ENCODE measurements at regions not wholly inside any gene's neighbourhood (a gene's known extent, or its start where the extent isn't known, plus 50 kb on each side); places are given as distances from the start of the nearest gene placed in this dataset.

DNA sequence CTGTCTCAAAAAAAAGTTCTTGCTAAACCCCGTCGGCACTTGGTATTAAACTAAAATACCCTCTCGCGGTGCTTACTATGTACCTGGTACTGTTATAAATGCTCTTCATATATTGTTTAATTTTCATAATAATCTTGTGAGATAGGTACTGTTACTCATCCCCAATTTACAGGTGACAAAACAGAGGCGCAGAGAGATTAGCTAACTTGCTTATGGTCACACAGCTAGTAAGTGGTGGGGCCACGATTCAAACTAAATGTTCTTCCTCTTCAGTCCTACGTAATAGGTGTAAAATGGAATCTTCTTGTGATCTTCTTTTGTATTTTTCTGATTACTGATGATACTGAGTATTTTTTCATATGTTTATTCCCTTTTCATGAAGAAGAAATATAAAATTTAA lies 51.3 kb downstream of the TET3 start:
- CTCF ChIA-PET = interaction anchor here (1.2 to 1.9 kb wide), 4 partner anchors 10 to 299 kb away, joined by 3 to 5 read pairs (median 4); no protein-coding TSS in a partner anchor
- DNase-seq (ENCODE audit: extremely low spot score) = no peak
- no peak for TF ChIP-seq CTCF (IDR thresholded peaks at IDR 0.05; ENCODE audit: control extremely low read depth, extremely low read depth, low read depth, missing control alignments)
- POLR2A ChIA-PET = no interaction called here

DNA sequence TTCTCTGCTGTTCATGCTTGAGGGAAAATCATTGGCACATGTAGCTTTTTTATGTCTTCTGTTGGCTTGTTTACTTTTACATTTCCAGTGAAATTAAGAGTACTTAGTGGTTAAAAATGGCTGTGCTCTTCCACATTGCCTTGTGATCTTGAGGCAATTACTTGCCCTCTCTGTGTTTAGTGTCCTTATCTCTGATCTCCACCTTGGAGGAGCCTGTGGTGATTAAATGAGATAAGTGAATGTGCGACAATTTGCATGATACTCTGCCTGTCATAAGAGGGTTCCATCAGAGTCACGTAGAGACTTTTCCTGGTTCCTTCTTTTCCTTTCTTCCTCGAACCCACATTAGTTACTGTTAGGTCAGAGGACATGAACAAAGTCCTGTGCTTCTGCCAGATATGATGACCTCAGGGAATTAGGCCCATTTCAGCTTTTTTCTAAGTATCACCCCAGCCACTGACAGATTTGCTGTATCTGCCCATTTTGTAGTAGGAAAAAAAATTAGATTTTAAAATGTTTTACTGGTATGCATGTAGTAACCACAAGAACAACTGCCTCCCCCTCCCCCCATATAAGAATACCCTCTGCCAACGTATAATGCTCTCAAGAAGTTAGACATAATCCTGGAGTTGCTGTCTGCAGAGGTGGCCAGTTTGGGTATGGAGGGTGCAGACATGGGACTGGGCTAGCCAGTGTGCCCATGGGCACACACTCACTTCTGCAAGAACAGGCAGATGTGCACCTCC lies 51.9 kb downstream of the TET3 start:
- POLR2A ChIA-PET = no interaction called here
- no peak for TF ChIP-seq CTCF (IDR thresholded peaks at IDR 0.05; ENCODE audit: control extremely low read depth, extremely low read depth, low read depth, missing control alignments)
- no peak for DNase-seq (ENCODE audit: extremely low spot score)
- CTCF ChIA-PET = interaction anchor here (1.2 to 2.4 kb wide), 6 partner anchors 10 to 299 kb away, joined by 3 to 6 read pairs (median 4); no protein-coding TSS in a partner anchor

GRCh38 chr2:74037379-74037860 lies 52.7 kb downstream of the TET3 start:
- DNase-seq (ENCODE audit: extremely low spot score) = peak; percentile 72
- CTCF ChIA-PET = interaction anchor here (1.0 to 2.4 kb wide), 6 partner anchors 11 to 116 kb away, joined by 3 to 6 read pairs (median 3); no protein-coding TSS in a partner anchor

GRCh38 chr2:74039611-74040010 lies 54.9 kb downstream of the TET3 start:
- ChIA-PET CTCF (interaction anchor here (1.2 to 3.1 kb wide), 4 partner anchors 9 to 215 kb away, joined by 4 to 7 read pairs (median 4); no protein-coding TSS in a partner anchor), POLR2A (no interaction called here)
- TF ChIP-seq CTCF (IDR thresholded peaks at IDR 0.05; ENCODE audit: control extremely low read depth, extremely low read depth, low read depth, missing control alignments) = no peak
- DNase-seq (ENCODE audit: extremely low spot score) = no peak

More at GRCh38 chr2:74037379-74037860, 52.7 kb downstream of the TET3 start:
- no peak for TF ChIP-seq CTCF (IDR thresholded peaks at IDR 0.05; ENCODE audit: control extremely low read depth, extremely low read depth, low read depth, missing control alignments)
- POLR2A ChIA-PET = no interaction called here

DNA sequence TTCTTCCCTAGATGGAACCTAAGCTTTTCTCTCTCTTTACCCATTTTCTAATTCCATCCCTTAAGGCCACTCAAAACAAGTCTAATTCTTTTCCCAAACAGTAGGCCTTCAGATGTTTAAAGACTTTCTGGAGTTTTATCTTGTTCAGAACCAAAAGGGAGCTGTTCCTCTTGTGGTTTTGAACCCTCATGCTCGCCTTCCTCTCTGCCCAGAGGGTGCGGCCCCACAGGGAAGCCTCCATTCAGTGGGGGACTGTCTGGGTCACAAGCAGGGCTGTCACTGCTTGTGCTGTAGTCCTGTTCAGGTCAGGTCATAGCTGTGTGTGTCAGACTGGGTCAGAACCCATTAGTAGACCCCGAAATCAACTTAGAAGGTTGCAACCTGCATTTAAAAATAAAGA lies 56.5 kb downstream of the TET3 start:
- no peak for DNase-seq (ENCODE audit: extremely low spot score)
- ChIA-PET CTCF (interaction anchor here (1.0 to 3.1 kb wide), 7 partner anchors 11 to 217 kb away, joined by 3 to 17 read pairs (median 5); no protein-coding TSS in a partner anchor), POLR2A (interaction anchor here (0.6 kb wide), 1 partner anchor 22 kb away, joined by 4 read pairs; no protein-coding TSS in a partner anchor)
- TF ChIP-seq CTCF (IDR thresholded peaks at IDR 0.05; ENCODE audit: control extremely low read depth, extremely low read depth, low read depth, missing control alignments) = no peak

DNA sequence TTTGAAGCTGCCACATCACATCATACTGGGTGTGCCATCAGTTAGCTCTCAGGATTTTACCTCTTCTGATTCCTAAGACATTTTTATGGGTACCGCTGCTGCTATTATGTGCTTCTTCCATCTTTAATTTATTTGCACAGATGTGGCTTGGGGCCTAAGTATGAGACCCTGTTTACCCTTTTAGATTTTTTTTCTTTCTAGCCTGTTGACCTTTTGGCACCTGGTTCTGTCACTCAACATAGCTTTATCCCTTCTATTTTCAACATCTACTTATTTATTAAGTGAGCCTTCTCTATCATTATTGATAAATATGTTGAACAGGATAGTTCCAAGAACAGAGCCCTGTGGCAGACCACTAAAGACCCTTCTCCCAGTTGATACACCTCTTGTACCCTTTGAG lies 57.0 kb downstream of the TET3 start:
- no peak for DNase-seq (ENCODE audit: extremely low spot score)
- CTCF ChIA-PET = interaction anchor here (1.0 to 3.1 kb wide), 7 partner anchors 10 to 218 kb away, joined by 3 to 17 read pairs (median 5); no protein-coding TSS in a partner anchor
- TF ChIP-seq CTCF (IDR thresholded peaks at IDR 0.05; ENCODE audit: control extremely low read depth, extremely low read depth, low read depth, missing control alignments) = no peak
- POLR2A ChIA-PET = no interaction called here

Measured in GM10248 (cell line).